ENCODE measurements at regions not wholly inside any gene's neighbourhood (a gene's known extent, or its start where the extent isn't known, plus 50 kb on each side); places are given as distances from the start of the nearest gene placed in this dataset.

DNA sequence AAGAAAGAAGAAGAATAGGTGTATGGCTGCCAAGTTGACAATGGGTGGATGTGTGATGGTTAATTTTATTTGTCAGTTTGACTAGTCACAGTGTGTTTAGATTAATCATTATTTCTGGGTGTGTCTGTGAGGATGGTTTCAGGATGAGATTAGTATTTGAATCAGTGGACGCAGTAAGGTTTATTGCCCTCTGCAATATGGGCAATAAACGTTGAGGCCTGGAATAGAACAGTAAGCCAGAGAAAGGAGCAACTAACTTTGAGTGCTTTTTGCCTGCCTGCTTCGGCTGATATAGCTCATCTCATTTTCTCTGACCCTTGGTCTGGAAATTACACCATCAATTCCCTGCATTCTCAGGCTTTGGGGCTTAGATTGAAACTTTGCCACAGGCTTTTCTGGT lies 140.8 kb upstream of the SPANXN4 start:
- 69 to 91% (median 77%) methylated on average over 3 of the region's 3 CpGs for WGBS, 5 donors
- Histone ChIP-seq H3K9me3 (no peaks in the 10 kb centered on the region), H3K27me3 (no peaks in the 10 kb centered on the region), H3K36me3 (no peaks in the 10 kb centered on the region), H3K27ac (no peak overlapping the region), H3K4me1 (no peaks in the 10 kb centered on the region), H3K4me3 (no peak overlapping the region)
- no peak for TF ChIP-seq CTCF (IDR thresholded peaks at IDR 0.05)
- TF ChIP-seq POLR2AphosphoS5 (IDR thresholded peaks at IDR 0.05) = no peak
- no peak for TF ChIP-seq POLR2A (IDR thresholded peaks at IDR 0.05)
- TF ChIP-seq EP300 (IDR thresholded peaks at IDR 0.05) = no peak
- intact Hi-C loops (cut with DNase I; ENCODE audit: low total_unique reads) = no loop called here
- no peak for DNase-seq

- no peaks in the 10 kb centered on the region for H3K9me3 ChIP-seq
- no peaks in the 10 kb centered on the region for H3K4me1 ChIP-seq
- WGBS, 5 donors = 60 to 73% (median 69%) methylated on average over 6 of the region's 6 CpGs
- intact Hi-C loops (cut with DNase I; ENCODE audit: low total_unique reads) = no loop called here
- no peak for DNase-seq
- TF ChIP-seq POLR2AphosphoS5 (IDR thresholded peaks at IDR 0.05) (no peak), CTCF (IDR thresholded peaks at IDR 0.05) (no peak), EP300 (IDR thresholded peaks at IDR 0.05) (no peak), POLR2A (IDR thresholded peaks at IDR 0.05) (no peak)
- H3K27me3 ChIP-seq = no peaks in the 10 kb centered on the region
- no peak overlapping the region for H3K4me3 ChIP-seq
- no peaks in the 10 kb centered on the region for H3K36me3 ChIP-seq
- no peak overlapping the region for H3K27ac ChIP-seq
These were observed 134.7 kb upstream of the SPANXN4 start for GRCh38 chrX:142891046-142891445.

DNA sequence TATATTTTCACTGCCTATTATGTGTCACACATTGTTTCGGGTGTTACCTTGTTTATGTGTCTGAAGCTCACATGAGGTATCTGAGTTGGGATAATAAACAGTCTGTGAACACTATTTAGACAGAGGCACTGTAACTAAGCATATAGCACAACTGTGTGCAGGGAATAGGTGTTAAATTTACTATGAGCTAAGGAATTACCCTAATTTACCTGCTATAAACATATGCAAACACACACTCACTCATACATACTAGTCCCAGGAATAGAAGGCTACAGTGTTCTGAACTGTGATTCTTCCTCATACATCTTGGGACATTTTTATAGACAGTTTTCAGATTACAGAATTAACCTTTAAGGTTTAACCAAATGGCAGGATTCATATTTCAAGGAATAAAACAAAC lies 127.6 kb upstream of the SPANXN4 start:
- WGBS, 5 donors = 81 to 98% (median 89%) methylated on average over 1 of the region's 1 CpG
- H3K27me3 ChIP-seq = no peaks in the 10 kb centered on the region

DNA sequence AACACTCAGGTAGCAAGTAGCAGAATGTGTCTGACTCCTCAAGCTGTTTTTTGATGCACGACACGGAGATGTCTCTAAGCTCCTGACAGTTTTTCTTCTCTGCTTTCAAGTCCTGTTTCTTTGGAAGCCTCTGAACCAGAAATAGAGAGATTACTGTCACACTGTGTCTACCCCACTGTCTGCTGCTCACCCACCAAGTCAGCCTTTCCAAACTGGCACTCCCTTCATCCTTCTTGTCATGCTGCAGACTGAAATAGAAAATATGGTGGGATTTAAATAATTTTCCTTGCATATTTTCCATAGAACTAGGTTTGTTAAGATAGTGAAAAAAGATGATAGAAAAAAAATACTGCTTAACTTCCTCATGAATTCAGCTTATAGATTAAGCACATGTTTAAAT lies 102.5 kb upstream of the SPANXN4 start:
- 65 to 89% (median 67%) methylated on average over 2 of the region's 2 CpGs for WGBS, 5 donors
- H3K9me3 ChIP-seq = no peaks in the 10 kb centered on the region
- H3K27me3 ChIP-seq = peaks cover 0 to 3% (median 0%) of the 10 kb centered on the region in 3 donors
- TF ChIP-seq EP300 (IDR thresholded peaks at IDR 0.05) = no peak
- no peak for TF ChIP-seq POLR2AphosphoS5 (IDR thresholded peaks at IDR 0.05)
- no peak for TF ChIP-seq CTCF (IDR thresholded peaks at IDR 0.05)
- no peak for TF ChIP-seq POLR2A (IDR thresholded peaks at IDR 0.05)
- H3K27ac ChIP-seq = no peak overlapping the region
- intact Hi-C loops (cut with DNase I; ENCODE audit: low total_unique reads) = no loop called here
- H3K4me1 ChIP-seq = no peaks in the 10 kb centered on the region
- H3K4me3 ChIP-seq = no peak overlapping the region
- no peak for DNase-seq
- no peaks in the 10 kb centered on the region for H3K36me3 ChIP-seq

More for the DNA sequence above, 127.6 kb upstream of the SPANXN4 start:
- Histone ChIP-seq H3K36me3 (no peaks in the 10 kb centered on the region), H3K9me3 (no peaks in the 10 kb centered on the region), H3K27ac (no peak overlapping the region), H3K4me3 (no peak overlapping the region), H3K4me1 (no peaks in the 10 kb centered on the region)
- DNase-seq = no peak
- intact Hi-C loops (cut with DNase I; ENCODE audit: low total_unique reads) = no loop called here
- no peak for TF ChIP-seq POLR2A (IDR thresholded peaks at IDR 0.05)
- TF ChIP-seq EP300 (IDR thresholded peaks at IDR 0.05) = no peak
- TF ChIP-seq CTCF (IDR thresholded peaks at IDR 0.05) = no peak
- no peak for TF ChIP-seq POLR2AphosphoS5 (IDR thresholded peaks at IDR 0.05)

Measured in stomach (tissue), 8 donors.